ENCODE measurements at regions not wholly inside any gene's neighbourhood (a gene's known extent, or its start where the extent isn't known, plus 50 kb on each side); places are given as distances from the start of the nearest gene placed in this dataset.

DNA sequence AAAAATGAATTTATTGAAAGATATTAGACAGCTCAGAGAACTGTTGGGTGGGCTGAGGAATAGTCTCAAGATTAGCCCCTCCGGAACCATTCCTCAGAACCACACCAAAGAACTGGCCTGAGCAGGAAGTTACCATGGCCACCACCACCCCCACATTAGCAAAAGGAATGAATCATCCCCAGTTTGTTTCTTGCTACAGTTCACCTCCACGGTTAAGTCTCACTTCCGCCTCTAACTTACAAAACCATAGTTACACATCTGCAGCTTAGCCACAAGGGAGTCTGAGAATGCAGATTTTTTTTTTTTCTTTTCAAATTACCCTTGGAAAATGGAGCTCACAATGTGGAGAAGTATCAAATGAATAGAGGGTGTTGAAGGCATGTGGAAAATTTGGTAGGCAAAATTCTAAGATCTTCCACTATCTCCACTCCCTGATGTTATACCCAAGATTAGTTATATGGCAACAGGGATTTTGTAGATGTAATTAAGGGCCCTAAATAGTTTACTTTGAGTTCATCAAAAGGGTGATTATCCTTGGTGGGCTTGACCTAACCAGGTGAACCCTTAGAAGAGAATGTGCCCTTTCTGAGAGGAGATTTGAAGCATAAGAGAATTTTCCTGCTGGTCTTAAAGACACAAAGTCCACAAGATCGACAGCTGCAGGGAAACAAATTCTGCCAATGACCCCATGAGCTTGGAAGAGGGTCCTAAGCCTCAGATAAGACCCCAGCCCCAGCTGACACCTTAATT is 129.8 kb upstream of the KRR1 start:
- peak; percentile 77 to 80 for DNase-seq (ENCODE audit: low read depth in 1 of 2, low spot score in 1 of 2)
- Histone ChIP-seq H3K27ac (replicated peaks) (peak overlapping the region; percentile 84), H3K27me3 (ENCODE audit: insufficient read depth, poor library complexity, severe bottlenecking) (no peaks in the 10 kb centered on the region), H3K4me3 (replicated peaks; ENCODE audit: insufficient read depth, low read length) (no peak overlapping the region)
- TF ChIP-seq POLR2AphosphoS5 (IDR thresholded peaks at IDR 0.05; ENCODE audit: low read depth) (no peak), SPI1 (IDR thresholded peaks at IDR 0.05; ENCODE audit: borderline replicate concordance, low read depth) (peak; percentile 55; the same call in 1 of the 2 replicates), GABPA (IDR thresholded peaks at IDR 0.05; ENCODE audit: low read depth) (0 out of 2 replicates have a peak, but pooled peaks have one; percentile 4)
- TF ChIP-seq, protein P1, sequence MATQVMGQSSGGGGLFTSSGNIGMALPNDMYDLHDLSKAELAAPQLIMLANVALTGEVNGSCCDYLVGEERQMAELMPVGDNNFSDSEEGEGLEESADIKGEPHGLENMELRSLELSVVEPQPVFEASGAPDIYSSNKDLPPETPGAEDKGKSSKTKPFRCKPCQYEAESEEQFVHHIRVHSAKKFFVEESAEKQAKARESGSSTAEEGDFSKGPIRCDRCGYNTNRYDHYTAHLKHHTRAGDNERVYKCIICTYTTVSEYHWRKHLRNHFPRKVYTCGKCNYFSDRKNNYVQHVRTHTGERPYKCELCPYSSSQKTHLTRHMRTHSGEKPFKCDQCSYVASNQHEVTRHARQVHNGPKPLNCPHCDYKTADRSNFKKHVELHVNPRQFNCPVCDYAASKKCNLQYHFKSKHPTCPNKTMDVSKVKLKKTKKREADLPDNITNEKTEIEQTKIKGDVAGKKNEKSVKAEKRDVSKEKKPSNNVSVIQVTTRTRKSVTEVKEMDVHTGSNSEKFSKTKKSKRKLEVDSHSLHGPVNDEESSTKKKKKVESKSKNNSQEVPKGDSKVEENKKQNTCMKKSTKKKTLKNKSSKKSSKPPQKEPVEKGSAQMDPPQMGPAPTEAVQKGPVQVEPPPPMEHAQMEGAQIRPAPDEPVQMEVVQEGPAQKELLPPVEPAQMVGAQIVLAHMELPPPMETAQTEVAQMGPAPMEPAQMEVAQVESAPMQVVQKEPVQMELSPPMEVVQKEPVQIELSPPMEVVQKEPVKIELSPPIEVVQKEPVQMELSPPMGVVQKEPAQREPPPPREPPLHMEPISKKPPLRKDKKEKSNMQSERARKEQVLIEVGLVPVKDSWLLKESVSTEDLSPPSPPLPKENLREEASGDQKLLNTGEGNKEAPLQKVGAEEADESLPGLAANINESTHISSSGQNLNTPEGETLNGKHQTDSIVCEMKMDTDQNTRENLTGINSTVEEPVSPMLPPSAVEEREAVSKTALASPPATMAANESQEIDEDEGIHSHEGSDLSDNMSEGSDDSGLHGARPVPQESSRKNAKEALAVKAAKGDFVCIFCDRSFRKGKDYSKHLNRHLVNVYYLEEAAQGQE (IDR thresholded peaks at IDR 0.05; ENCODE audit: insufficient replicate concordance, low read depth), result no peak
- TF ChIP-seq, protein P2, sequence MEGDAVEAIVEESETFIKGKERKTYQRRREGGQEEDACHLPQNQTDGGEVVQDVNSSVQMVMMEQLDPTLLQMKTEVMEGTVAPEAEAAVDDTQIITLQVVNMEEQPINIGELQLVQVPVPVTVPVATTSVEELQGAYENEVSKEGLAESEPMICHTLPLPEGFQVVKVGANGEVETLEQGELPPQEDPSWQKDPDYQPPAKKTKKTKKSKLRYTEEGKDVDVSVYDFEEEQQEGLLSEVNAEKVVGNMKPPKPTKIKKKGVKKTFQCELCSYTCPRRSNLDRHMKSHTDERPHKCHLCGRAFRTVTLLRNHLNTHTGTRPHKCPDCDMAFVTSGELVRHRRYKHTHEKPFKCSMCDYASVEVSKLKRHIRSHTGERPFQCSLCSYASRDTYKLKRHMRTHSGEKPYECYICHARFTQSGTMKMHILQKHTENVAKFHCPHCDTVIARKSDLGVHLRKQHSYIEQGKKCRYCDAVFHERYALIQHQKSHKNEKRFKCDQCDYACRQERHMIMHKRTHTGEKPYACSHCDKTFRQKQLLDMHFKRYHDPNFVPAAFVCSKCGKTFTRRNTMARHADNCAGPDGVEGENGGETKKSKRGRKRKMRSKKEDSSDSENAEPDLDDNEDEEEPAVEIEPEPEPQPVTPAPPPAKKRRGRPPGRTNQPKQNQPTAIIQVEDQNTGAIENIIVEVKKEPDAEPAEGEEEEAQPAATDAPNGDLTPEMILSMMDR (IDR thresholded peaks at IDR 0.05; ENCODE audit: insufficient read depth, low read length), result no peak

DNA sequence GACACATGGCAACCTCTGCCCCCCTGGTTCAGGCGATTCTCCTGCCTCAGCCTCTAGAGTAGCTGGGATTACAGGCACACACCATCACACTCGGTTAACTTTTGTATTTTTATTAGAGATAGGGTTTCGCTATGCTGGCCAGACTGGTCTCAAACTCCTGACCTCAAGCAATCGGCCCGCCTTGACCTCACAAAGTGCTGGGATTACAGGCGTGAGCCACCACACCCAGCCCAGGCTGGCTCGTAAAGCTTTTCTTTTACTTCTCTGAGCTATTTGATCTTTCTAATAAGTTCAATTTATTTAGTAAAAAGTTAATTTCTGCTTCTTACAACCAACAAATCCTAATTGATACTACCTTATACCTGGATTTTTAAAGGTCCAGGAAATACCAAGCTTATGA is 127.4 kb upstream of the KRR1 start:
- no peak overlapping the region for H3K4me3 ChIP-seq (replicated peaks; ENCODE audit: insufficient read depth, low read length)
- DNase-seq (ENCODE audit: low read depth in 1 of 2, low spot score in 1 of 2), result no peak
- no peak for TF ChIP-seq GABPA (IDR thresholded peaks at IDR 0.05; ENCODE audit: low read depth)
- TF ChIP-seq POLR2AphosphoS5 (IDR thresholded peaks at IDR 0.05; ENCODE audit: low read depth), result no peak
- H3K27ac ChIP-seq (replicated peaks), result no peak overlapping the region
- no peaks in the 10 kb centered on the region for H3K27me3 ChIP-seq (ENCODE audit: insufficient read depth, poor library complexity, severe bottlenecking)

DNA sequence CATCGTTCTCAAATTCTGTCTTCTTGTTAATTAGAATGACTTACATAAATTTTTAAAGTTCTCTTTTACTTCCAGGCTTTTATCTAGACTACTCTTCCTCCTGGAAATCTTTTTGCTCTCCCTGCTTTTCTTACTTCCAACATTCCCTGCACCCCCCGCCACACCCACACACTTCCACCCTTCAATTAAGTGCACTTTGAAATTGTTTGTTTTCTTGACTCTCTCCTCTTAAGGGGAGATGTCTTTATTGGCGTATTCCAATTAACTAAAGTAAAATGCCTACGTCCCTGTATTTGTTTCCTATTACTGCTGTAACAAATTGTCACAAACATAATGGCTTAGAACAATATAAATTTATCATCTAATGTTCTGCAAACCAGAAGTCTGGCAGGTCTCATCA is 125.2 kb upstream of the KRR1 start:
- Histone ChIP-seq H3K27me3 (ENCODE audit: insufficient read depth, poor library complexity, severe bottlenecking) (no peaks in the 10 kb centered on the region), H3K4me3 (replicated peaks; ENCODE audit: insufficient read depth, low read length) (no peak overlapping the region), H3K27ac (replicated peaks) (no peak overlapping the region)
- DNase-seq (ENCODE audit: low read depth in 1 of 2, low spot score in 1 of 2), result no peak
- TF ChIP-seq, protein P2 (IDR thresholded peaks at IDR 0.05; ENCODE audit: insufficient read depth, low read length), result no peak
- no peak for TF ChIP-seq GABPA (IDR thresholded peaks at IDR 0.05; ENCODE audit: low read depth)
- no peak for TF ChIP-seq POLR2AphosphoS5 (IDR thresholded peaks at IDR 0.05; ENCODE audit: low read depth)
- TF ChIP-seq SPI1 (IDR thresholded peaks at IDR 0.05; ENCODE audit: borderline replicate concordance, low read depth), result no peak
- TF ChIP-seq, protein P1 (IDR thresholded peaks at IDR 0.05; ENCODE audit: insufficient replicate concordance, low read depth), result no peak

DNA sequence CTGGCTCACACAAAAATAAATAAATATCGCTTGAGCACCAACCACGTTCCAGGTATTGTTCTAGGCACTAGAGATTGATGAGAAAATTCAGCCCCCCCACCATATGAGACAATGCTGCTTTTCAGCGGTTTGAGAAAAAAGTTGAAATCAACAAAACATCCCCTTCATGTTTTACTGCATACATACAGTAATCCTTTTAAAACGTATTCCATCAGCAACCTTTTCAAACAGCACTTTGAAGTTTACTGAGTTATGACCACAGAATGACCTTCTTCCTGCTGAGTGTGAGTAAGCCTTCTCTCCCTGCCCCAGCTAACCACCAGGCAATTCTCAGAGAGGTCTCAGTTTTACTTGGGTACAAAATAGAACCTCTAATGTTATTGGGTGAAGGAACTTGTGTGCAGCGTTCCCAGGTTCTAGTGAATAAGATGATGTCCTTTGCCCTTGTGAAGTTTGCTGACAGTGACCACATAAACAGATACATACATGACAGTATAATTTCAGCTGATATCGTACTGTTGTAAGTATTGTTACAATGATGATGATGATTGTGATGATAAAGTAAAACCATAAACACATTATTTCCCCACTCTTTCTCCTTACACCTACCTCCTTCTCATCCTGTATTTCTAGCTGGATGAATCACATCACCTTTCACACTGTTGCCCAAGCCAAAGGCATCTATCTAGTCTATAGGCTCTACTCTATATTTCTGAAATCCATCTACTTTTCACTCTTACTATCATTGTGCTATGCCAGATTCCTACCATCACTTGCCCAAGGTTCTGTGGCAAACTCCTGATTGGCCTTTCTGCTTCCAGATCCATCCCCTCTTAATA is 124.4 kb upstream of the KRR1 start:
- no peak for DNase-seq (ENCODE audit: low read depth in 1 of 2, low spot score in 1 of 2)
- Histone ChIP-seq H3K27ac (replicated peaks) (no peak overlapping the region), H3K27me3 (ENCODE audit: insufficient read depth, poor library complexity, severe bottlenecking) (no peaks in the 10 kb centered on the region), H3K4me3 (replicated peaks; ENCODE audit: insufficient read depth, low read length) (no peak overlapping the region)
- no peak for TF ChIP-seq SPI1 (IDR thresholded peaks at IDR 0.05; ENCODE audit: borderline replicate concordance, low read depth)
- TF ChIP-seq, protein P1 (IDR thresholded peaks at IDR 0.05; ENCODE audit: insufficient replicate concordance, low read depth), result no peak
- TF ChIP-seq GABPA (IDR thresholded peaks at IDR 0.05; ENCODE audit: low read depth), result no peak
- TF ChIP-seq POLR2AphosphoS5 (IDR thresholded peaks at IDR 0.05; ENCODE audit: low read depth), result no peak
- TF ChIP-seq, protein P2 (IDR thresholded peaks at IDR 0.05; ENCODE audit: insufficient read depth, low read length), result no peak
